ENCODE measurements at regions not wholly inside any gene's neighbourhood (a gene's known extent, or its start where the extent isn't known, plus 50 kb on each side); places are given as distances from the start of the nearest gene placed in this dataset.
"Not testable (repeated sequence)": the region's sequence is repeated elsewhere in the genome, so short reads cannot be mapped to it uniquely, and the experiment has no call there.

DNA sequence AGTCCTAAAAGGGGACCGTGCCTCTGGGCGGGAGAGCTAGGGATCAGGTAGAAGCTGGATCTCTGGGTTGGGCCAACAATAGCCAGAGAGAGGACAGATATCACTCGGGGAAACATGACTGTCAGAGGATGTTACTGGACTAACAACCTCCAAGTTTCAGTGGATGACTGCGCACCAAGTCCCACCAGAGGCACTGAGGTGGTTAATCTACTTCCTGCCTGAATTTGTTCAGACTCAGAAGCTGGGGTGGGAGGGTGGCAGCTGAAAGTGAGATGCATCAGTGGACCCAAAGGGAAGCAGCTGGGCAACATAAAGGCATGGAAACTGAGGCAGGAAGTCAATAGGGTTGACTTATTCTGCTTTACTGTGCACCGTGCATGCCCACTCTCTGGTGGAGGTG, 130.1 kb upstream of the SLC44A1 start:
- no peak for DNase-seq (ENCODE audit: low spot score)

GRCh38 chr9:105114964-105115728, 129.3 kb upstream of the SLC44A1 start:
- peak; percentile 47 for DNase-seq (ENCODE audit: low spot score)

- no peak for DNase-seq (ENCODE audit: low spot score)
Observed at GRCh38 chr9:105116052-105116868, 128.2 kb upstream of the SLC44A1 start.

- DNase-seq (ENCODE audit: low spot score), result no peak
Observed at GRCh38 chr9:105117234-105117633, 127.2 kb upstream of the SLC44A1 start.

DNA sequence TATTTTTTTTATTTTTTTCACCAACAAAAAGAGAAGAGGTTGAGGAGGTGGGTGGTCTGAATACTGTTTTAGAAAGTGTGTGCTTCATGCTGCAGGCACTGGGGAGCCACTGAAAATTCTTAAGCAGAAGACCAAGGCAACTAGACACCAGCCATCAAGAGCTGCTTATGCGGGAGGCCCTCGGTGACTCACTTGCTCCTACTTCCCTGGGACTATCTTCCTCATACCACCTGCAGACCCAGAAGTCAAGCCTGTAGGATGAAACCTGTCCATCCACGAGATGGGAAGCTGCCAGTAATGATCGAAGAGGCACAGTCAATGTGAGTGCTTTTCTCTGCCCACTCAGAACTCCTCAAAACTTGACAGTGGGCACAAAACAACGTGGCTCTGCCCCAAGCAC, 125.8 kb upstream of the SLC44A1 start:
- DNase-seq (ENCODE audit: low spot score), result no peak

DNA sequence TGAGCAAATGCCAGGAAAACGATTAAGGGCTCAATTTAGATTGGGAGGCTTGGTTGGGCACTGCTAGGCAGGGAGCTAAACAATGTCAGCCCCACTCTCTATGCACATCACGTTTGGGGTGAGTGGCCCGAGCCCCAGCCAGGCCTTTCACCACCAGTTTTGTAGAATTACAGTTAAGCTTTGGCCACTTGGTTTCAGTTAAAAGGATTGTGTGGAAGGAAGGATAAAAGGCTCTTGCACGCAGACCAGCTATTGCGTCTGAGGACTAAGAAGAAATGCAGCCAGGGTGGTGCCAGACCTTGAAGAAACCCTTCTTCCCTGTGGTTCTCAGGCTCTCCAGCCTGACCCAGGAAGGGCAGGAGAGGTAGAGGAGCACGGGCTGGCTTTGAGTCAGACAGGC, 125.3 kb upstream of the SLC44A1 start:
- no peak for DNase-seq (ENCODE audit: low spot score)

- no peak for DNase-seq (ENCODE audit: low spot score)
Observed at GRCh38 chr9:105121861-105122430, 122.5 kb upstream of the SLC44A1 start.

GRCh38 chr9:105124598-105124997, 119.9 kb upstream of the SLC44A1 start:
- DNase-seq (ENCODE audit: low spot score), result not testable (repeated sequence)

DNA sequence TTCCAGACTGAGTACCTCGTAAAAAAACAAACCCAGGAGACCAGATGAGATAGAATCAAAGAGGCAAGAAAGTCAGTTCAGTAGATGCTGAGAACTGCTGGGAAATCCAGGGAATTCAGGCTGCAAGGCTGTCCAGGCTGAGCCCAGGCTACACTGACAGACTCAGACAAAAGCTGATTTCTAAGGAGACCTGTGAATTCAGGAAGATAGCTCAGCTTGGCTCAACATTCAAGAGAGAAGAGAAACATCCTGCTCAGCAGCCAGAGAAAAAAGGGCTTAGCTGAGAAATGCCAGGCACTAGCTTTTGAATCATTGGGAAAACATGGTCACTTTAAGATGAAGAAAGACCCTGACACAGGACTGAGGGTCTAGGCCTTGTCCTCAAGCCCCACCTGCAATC, 118.2 kb upstream of the SLC44A1 start:
- no peak for DNase-seq (ENCODE audit: low spot score)

- no peak for DNase-seq (ENCODE audit: low spot score)
Observed at GRCh38 chr9:105127863-105128220, 116.6 kb upstream of the SLC44A1 start.

GRCh38 chr9:105128908-105129600, 115.4 kb upstream of the SLC44A1 start:
- DNase-seq (ENCODE audit: low spot score), result no peak

- no peak for DNase-seq (ENCODE audit: low spot score)
Observed at GRCh38 chr9:105129731-105130130, 114.7 kb upstream of the SLC44A1 start.

GRCh38 chr9:105131981-105132380, 112.5 kb upstream of the SLC44A1 start:
- no peak for DNase-seq (ENCODE audit: low spot score)

DNA sequence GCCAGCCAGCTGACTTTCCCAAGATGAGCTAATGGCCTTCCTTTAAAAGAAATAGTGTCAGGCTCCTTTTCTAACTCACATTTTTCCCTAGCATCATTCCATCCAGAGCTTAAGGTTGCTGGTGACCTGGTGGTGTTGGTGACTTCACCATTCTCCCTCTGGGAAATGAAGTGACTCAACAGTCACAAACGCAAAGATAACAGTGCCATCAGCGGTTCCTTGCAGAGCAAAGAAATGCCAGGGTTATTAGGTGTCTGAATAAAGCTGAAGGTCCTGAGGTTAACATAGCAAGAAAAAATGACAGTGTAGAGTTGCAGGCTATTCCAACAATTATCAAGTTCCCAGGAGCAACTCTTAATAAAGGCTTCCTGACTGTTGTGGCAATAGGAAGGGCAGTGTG, 111.8 kb upstream of the SLC44A1 start:
- DNase-seq (ENCODE audit: low spot score), result no peak

DNA sequence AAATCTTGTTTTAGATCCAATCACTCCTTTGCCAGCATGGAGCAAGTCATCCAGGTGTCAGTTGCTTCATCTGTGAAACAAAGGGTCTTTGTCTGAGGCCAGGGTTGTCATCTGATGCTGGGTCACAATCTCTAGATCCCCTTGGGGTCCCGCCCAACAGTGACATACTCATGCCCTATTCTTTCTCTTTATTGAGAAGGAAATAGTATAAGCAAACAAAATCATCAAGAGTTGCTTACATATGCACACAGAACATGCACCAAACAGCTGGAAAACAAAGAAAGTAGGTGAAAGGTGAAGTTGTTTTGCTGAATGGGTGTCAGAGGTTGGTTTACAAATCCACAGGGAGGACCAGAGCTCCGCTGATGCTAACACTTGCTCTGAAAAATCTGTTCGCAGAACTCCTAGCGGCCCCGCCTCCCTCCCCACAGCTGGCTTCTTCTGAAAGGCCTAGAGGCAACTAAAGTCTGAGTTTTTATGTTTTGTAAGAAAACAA, 106.1 kb upstream of the SLC44A1 start:
- no peak for DNase-seq (ENCODE audit: low spot score)

- DNase-seq (ENCODE audit: low spot score), result no peak
Observed at GRCh38 chr9:105141146-105141975, 103.1 kb upstream of the SLC44A1 start.

DNA sequence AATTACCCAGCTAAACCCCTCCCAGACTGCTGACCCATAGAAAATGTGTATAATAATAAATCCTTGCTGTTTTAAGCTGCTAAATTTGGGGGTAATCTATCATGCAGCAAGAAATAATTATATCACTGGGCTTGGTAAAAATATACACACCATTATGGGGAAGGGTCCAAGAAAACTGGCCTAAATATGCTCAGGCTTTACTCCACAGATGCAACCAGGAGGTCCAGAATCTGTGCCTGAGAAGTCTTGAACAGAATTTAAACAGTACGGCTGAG, 102.5 kb upstream of the SLC44A1 start:
- no peak for DNase-seq (ENCODE audit: low spot score)

- DNase-seq (ENCODE audit: low spot score), result no peak
Observed at GRCh38 chr9:105142406-105143135, 101.9 kb upstream of the SLC44A1 start.

- no peak for DNase-seq (ENCODE audit: low spot score)
Observed at GRCh38 chr9:105143136-105143430, 101.4 kb upstream of the SLC44A1 start.

DNA sequence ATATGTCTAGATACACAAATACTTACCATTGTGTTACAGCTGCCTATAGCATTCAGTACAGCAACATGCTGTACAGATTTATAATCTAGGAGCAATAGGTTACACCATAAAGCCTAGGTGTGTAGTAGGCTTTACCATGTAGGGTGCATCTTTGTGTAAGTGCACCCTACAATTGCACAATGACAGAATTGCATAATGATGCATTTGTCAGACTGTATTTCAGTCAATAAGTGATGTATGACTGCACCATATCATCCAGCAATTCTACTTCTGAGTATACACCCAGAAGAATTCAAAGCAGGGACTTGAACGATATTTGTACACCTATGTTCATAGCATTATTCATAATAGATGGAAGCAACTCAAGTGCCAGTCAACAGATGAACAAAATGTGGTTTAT, 100.4 kb upstream of the SLC44A1 start:
- DNase-seq (ENCODE audit: low spot score), result no peak

GRCh38 chr9:105144841-105145240, 99.6 kb upstream of the SLC44A1 start:
- DNase-seq (ENCODE audit: low spot score), result no peak
